Activated naive CD4-positive, alpha-beta T cell treated with anti-CD3 and anti-CD28 coated beads, Interleukin-2, amount 50 U/mL, for 72 hours (primary cell): ENCODE measurements at regions not wholly inside any gene's neighbourhood (a gene's known extent, or its start where the extent isn't known, plus 50 kb on each side); places are given as distances from the start of the nearest gene placed in this dataset.

ENCODE experiments used
- ATAC-seq, 2 donors: fragments of 150-1000 bp; cut with Tn5 transposase; 2 replicates each; pipeline ENCODE4 v1.10.0; 2021; ENCODE audit warnings: mild to moderate bottlenecking in 2 of 2, moderate library complexity in 2 of 2
- DNase-seq, 2 donors: peaks; one replicate each; pipeline ENCODE4 v3.0.0; 2021 to 2022; ENCODE audit warnings: low spot score in 2 of 2
- H3K27ac Mint-ChIP-seq, 2 donors: one replicate each; pipeline ENCODE4 v1.8.0; 2022; ENCODE audit warnings: mild to moderate bottlenecking in 2 of 2, mixed read lengths in 2 of 2
- H3K36me3 Mint-ChIP-seq, 2 donors: one replicate each; pipeline ENCODE4 v1.8.0; 2022; ENCODE audit warnings: mixed read lengths in 2 of 2
- H3K9me3 Mint-ChIP-seq, 2 donors: one replicate each; pipeline ENCODE4 v1.8.0; 2022; ENCODE audit warnings: mixed read lengths in 2 of 2

DNA sequence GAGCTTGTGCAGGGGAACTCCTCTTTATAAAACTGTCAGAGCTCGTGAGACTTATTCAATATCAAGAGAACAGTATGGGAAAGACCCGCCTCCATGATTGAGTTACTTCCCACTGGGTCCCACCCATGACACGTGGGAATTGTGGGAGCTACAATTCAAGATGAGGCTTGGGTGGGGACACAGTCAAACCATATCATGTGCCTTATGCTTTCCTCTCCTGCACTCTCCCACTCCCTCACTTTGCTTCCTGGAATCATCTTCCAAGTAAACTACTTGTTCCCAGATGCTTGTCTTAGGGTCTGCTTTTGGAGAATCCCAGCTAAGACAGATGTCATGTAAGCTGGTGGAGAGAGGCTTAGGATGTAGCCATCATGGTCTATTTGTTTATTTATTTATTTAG, 271.2 kb downstream of the HAPSTR1 start:
- H3K27ac Mint-ChIP-seq = no peak overlapping the region
- no peak for DNase-seq
- H3K36me3 Mint-ChIP-seq = no peaks in the 10 kb centered on the region
- H3K9me3 Mint-ChIP-seq = peaks cover 8 to 21% of the 10 kb centered on the region in 2 donors
- no peak for ATAC-seq

DNA sequence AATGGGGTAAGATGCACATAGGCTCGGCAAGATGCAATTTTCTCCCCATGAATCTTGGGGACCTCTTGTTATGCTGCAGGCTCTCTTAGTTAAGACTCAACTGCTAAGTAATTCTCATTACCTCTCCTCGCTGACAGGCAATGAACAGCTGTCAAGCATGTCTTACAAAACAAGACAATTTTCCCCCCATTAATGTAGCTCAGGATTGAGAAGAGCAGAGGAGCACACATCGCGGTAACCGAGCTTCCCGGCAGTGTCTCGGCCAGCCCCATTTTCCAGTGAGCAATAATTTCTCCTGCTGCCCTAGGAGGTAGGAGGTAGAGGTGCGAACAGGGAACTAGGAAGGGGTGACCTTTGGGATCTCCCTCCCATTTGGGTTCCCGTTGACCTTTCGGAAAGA, 272.1 kb downstream of the HAPSTR1 start:
- ATAC-seq (no peak), DNase-seq (no peak)
- peaks cover 12 to 19% of the 10 kb centered on the region in 2 donors for H3K9me3 Mint-ChIP-seq
- H3K36me3 Mint-ChIP-seq = no peaks in the 10 kb centered on the region
- no peak overlapping the region for H3K27ac Mint-ChIP-seq

DNA sequence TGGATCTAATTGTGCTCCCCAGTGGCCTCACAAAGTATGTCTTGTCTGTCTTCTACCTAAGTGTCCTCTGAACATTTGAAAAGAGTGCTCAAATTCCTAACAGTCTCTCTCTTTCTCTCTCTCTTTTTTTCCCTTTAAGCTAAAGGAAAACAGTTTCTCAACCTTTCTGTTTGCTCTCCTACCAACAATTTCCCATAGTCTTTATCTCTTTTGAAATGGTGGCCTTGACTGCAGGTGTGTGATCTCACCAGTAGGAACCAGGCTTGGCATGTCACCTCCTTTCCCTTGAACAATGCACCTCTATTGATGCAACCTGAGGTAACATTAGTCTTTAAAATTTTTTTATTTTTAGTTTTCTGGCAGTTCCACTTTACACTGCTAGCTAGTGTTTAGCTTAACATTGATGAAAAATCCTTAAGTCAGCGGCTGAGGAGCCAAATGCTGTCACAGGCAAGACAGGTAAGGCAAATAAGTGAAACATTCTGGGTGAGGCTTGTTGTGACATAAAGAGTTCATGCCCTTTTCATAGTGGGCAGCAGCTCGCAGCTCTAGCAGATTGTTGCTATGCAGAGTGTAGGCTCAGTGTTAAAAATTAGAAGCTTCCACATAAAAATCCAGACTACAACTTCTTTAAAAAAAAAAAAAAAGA, 273.4 kb downstream of the HAPSTR1 start:
- ATAC-seq (no peak), DNase-seq (no peak)
- H3K27ac Mint-ChIP-seq = no peak overlapping the region
- peaks cover 8 to 12% of the 10 kb centered on the region in 2 donors for H3K9me3 Mint-ChIP-seq
- no peaks in the 10 kb centered on the region for H3K36me3 Mint-ChIP-seq

DNA sequence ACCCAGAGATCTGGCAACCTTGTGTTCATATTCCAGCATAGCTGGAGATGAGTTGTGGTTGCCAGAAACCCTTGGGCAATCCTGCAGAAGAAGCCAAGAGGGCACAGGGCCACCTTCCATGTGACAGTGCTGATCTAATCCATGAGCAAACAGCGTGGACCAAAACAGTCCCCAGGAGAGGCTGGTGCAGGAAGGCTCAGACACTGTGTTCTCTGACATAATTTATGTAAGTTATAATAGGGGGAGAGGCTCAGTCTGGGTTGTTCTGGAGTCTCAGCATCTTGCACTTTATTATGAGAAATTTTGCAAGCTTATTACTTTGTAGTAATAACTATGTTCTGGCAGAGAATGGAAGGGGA, 273.9 kb downstream of the HAPSTR1 start:
- ATAC-seq (no peak), DNase-seq (no peak)
- Mint-ChIP-seq H3K36me3 (no peaks in the 10 kb centered on the region), H3K27ac (no peak overlapping the region), H3K9me3 (peaks cover 8 to 12% of the 10 kb centered on the region in 2 donors)

DNA sequence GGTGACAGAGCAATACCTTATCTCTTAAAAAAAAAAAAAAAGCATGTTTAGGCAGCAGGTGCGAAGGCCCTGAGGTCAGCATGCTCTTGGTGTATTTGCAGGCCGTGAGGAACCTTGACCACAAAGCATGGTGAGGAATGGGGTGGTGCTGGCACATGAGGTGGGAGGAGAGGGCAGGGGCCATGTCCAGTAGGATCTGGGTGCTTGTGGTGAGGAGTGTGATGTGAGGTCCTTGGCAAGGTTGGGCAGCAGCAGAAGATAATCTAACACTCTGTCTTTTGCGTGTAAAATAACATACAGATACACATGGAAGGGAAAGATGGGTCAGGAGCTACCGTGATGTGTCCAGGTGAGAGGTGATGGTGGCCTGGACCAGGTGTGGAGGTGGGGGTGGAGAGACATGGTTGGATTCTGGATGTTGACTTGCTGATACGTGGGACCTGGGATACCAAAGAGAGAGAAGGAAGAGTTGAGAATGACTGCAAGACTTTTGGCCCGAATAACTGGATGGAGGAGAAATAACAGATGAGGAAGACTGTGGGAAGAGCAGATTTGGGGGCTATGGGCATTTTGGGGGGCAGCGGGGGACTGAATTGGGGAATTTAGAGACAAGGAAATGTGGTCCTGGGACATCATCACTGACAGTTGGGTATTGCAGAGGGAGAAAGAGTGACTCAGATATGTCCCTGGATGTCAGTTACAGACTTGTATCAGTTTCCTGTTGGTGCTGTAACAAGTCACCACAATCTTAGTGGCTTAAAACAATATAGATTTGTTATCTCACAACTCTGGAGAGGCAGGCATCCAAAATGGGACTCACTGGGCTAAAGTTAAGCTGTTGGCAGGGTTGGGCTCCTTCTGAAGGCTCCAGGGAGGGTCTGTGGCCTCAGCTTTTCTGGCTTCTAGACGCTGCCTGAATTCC, 274.9 kb downstream of the HAPSTR1 start:
- H3K27ac Mint-ChIP-seq = no peak overlapping the region
- DNase-seq (no peak), ATAC-seq (no peak)
- H3K36me3 Mint-ChIP-seq = no peaks in the 10 kb centered on the region
- peaks cover 5 to 8% of the 10 kb centered on the region in 2 donors for H3K9me3 Mint-ChIP-seq

DNA sequence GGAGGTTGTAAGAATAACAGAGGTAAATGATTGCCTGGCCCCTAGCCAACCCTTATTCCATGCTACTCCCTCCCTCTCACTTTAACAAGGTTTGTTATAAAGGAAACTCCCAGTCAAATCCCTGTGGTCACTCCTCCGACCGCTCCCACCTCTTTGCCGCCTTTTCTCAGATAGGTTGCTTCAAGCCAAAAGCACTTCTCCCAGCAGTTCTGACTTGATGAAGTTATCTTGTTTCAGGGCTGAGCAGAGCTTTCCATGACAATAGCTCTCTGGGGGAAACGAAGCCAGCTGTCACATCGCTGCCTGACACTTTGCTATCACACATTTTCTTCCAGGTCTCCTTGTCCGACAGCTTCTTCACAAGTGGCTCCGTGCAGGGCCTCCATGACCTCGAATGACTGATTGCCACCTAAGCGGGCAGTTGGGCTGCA, 278.6 kb downstream of the HAPSTR1 start:
- H3K36me3 Mint-ChIP-seq = no peaks in the 10 kb centered on the region
- no peak for DNase-seq
- ATAC-seq = no peak
- H3K9me3 Mint-ChIP-seq = peaks cover 4% of the 10 kb centered on the region in 2 donors
- no peak overlapping the region for H3K27ac Mint-ChIP-seq

DNA sequence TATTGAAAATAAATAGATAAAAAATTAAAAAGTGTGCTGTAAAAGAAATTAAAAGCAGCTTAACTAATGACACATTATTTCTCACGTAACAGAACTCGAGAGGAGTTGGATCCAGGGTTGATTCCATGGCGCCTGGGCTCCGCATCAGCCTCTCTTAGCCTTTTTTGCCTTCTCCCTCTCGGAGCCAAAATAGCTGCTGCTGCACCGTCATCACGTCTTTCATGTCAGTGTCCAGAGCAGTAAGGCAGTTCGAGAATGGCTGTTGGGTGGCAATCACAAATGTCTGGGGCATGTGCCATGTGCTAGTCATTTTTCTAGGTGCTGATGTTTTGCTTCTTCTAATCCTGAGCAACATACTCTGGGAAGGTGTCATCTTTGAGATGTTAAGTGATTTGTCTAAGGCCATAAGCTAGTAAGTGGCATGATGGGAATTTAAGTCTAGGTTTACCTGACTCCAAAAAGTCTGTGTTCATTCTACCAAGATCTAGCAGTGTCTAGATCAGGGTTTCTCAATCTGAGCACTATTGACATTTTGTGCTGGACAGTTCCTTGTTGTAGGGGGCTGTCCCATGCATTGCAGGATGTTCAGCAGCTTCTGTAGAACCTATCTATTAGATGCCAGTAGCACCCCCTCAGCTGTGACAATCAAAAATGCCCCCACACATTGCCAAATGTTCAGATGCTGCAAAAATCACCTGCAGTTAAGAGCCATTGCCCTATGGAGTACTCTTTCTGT, 280.4 kb downstream of the HAPSTR1 start:
- Mint-ChIP-seq H3K27ac (no peak overlapping the region), H3K9me3 (peaks cover 4% of the 10 kb centered on the region in 2 donors), H3K36me3 (no peaks in the 10 kb centered on the region)
- DNase-seq (no peak), ATAC-seq (no peak)

DNA sequence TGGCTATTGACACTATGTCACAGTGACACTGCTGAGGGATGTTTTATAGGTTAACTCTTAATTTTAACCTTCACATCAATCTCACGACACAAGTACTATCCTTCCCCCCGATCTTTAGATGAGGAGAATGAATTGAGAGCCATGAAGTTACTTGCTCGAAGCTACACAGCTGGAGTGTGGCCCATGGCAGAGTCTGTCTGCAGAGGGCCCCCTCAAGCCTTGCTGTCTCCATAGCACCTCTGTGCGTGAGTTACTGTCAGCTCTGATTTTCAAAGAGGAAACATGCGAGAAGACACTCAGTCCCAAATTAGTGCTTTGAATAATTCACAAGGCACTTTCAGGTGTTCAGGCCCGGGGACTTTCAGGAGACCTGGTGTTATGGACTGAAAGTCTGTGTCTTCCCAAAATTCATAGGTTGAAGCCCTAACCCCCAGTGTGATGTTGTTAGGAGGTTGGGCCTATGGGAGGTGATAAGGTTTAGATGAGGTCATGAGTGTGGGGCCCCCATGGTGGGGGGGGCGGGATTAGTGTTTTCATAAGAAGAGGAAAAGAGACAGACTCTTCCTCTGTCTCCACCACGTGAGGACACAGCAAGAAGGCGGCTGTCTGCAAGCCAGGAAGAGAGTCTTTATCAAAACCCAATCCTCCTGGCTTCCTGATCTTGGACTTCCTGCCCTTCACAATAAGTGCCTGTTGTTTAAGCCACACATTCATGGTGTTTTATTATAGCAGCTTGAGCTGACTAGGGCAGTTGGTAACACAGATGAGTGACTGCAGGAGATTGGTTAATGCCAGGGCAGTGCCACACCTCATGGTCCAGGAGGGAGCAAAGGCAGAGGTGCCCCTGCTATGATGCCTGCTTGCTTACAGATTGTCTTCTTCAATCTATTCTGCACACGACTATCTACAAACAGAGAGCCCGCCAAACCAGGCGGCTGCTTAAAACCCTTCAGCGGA, 281.8 kb downstream of the HAPSTR1 start:
- Mint-ChIP-seq H3K27ac (no peak overlapping the region), H3K36me3 (no peaks in the 10 kb centered on the region), H3K9me3 (peaks cover 2 to 3% of the 10 kb centered on the region in 2 donors)
- DNase-seq (no peak), ATAC-seq (no peak)

DNA sequence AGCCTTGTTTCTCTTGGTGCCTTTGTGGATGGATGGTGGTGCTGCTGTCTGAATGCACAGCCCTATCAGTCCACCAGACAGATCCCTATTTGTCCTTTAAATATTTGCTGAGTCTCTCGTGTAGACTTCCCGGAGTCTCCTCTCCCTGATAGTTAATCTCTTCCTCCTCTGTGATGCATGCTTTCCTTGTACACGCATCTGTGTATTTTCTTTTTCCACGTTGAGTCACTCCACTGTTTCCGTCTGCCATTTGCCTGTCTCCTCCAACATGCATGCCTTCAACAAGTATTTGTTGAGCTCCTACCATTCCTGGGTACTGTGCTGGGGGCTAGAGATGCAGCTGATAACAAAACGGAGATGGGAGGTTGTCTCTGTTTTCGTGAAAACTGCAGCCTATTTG, 282.6 kb downstream of the HAPSTR1 start:
- ATAC-seq (no peak), DNase-seq (no peak)
- Mint-ChIP-seq H3K9me3 (no peaks in the 10 kb centered on the region), H3K36me3 (no peaks in the 10 kb centered on the region), H3K27ac (no peak overlapping the region)

DNA sequence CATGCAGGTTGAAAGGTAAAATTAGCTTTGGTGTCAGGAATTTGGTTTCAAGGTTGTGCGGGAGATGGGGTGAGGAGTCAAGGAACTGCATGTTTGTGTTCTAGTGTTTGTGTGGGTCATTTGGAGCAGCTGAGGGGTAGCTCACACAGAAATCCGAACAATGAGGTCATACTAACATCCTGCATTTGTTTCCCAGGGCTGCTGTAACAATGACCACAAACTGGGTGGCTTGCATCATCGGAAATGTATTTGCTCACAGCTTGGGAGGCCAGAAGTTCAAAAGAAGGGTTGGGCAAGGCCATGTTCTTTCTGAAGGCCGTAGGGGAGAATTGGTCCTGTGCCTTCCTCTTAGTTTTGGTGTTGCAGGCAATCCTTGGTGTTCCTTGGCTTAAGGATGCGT, 287.4 kb downstream of the HAPSTR1 start:
- no peak for ATAC-seq
- H3K9me3 Mint-ChIP-seq = peaks cover 5 to 7% of the 10 kb centered on the region in 2 donors
- no peak overlapping the region for H3K27ac Mint-ChIP-seq
- DNase-seq = no peak
- peaks cover 0 to 5% of the 10 kb centered on the region in 2 donors for H3K36me3 Mint-ChIP-seq

DNA sequence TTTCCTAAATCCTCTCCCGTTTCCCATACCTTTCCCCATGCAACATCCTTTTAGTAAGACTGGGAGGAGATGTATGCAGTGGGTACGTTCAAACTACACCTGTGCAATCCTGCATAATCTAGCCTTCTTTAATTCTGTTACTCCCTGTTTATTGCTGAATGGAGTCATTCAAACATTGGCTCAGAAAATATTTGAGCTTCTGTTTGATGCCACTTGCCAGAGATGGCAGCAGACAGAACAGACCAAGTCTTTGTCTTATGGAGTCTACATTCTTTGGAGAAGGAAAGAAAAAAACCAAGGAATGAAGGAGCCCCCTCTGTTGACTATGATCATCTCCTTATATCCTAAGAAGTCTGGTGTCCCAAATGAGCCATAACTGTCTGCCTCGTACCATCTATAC, 288.8 kb downstream of the HAPSTR1 start:
- Mint-ChIP-seq H3K9me3 (peaks cover 5 to 7% of the 10 kb centered on the region in 2 donors), H3K27ac (no peak overlapping the region), H3K36me3 (peaks cover 0 to 5% of the 10 kb centered on the region in 2 donors)
- ATAC-seq (no peak), DNase-seq (no peak)

DNA sequence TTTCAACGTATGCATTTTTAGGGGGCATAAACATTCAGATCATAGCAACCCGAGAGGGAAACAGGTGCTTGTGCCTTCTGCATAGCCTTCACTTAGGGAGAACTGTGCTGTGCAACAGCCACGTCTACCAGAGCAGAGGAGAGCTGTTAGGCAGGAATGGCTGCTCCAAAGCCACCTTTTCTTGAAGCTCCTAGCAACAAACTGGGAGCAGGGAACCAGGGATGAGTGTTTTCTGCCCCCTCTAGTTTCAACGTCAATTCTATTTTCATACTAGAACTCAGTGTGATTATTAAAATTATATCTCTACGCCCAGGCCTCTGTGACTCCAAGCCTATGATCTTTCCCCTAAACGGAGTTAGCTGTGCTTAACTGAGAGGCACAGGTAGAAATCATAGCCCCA, 290.0 kb downstream of the HAPSTR1 start:
- H3K27ac Mint-ChIP-seq = no peak overlapping the region
- ATAC-seq (no peak), DNase-seq (no peak)
- peaks cover 11 to 14% of the 10 kb centered on the region in 2 donors for H3K9me3 Mint-ChIP-seq
- H3K36me3 Mint-ChIP-seq = peaks cover 0 to 5% of the 10 kb centered on the region in 2 donors

DNA sequence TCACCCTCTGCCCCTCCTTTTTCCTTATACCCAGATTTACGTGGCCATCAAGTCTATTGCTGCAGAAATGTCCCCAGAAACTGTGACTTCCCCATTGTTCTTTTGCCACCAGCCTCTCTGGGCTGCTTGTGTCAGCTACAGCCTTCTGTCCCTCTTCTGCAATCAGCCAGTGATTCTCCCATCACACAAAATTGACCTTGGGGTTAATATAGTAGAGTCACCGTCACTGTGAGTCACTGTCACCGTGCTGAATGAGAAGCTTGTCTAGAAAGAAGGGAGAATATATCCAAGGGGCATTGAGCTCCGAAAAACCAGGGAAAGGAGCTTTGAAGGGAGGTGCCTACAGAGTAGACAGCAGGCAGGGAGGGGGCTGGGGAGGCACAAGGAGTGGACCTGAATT, 290.5 kb downstream of the HAPSTR1 start:
- H3K9me3 Mint-ChIP-seq = peaks cover 11 to 14% of the 10 kb centered on the region in 2 donors
- no peak overlapping the region for H3K27ac Mint-ChIP-seq
- DNase-seq = no peak
- peaks cover 0 to 5% of the 10 kb centered on the region in 2 donors for H3K36me3 Mint-ChIP-seq
- no peak for ATAC-seq

DNA sequence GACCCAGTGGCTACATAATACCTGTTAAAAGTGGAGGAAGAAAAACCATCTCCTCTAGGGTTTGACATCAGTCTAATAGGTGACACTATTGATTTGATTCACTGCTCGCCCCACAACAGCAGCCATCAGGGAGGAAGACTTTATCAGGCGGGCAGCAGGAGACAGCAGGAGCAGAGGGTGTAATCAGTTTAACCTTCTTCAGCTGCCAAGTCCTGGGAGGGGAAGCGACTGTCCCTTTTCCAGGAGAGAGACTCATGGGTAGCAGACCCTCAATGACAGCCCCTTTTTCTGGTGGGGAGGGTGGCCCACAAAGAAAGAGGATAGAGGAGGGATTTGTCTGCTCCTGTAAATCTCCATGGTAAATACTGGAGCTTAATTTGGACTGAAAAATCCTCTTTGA, 291.8 kb downstream of the HAPSTR1 start:
- Mint-ChIP-seq H3K9me3 (peaks cover 16 to 18% of the 10 kb centered on the region in 2 donors), H3K27ac (no peak overlapping the region), H3K36me3 (peaks cover 5% of the 10 kb centered on the region in 2 donors)
- DNase-seq = no peak
- ATAC-seq = no peak

DNA sequence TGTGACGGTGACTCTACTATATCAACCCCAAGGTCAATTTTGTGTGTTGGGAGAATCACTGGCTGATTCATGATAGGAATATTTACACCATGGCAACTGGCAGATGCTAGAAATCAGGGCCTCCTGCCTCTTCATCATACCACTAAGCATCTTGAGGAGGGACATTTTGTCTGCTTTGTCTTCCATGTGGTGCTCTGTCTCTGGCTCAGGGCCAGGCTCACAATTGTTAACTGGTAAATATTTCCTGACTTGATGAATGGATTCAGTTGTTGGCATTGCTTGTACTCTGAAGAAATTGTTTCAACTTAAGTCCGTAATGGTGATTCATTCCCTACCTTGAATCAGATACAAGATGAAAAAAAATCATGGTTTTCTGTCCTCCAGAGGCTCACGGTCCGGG, 292.7 kb downstream of the HAPSTR1 start:
- H3K27ac Mint-ChIP-seq = no peak overlapping the region
- H3K9me3 Mint-ChIP-seq = peaks cover 23 to 25% of the 10 kb centered on the region in 2 donors
- H3K36me3 Mint-ChIP-seq = peaks cover 5% of the 10 kb centered on the region in 2 donors
- no peak for DNase-seq
- ATAC-seq = no peak

DNA sequence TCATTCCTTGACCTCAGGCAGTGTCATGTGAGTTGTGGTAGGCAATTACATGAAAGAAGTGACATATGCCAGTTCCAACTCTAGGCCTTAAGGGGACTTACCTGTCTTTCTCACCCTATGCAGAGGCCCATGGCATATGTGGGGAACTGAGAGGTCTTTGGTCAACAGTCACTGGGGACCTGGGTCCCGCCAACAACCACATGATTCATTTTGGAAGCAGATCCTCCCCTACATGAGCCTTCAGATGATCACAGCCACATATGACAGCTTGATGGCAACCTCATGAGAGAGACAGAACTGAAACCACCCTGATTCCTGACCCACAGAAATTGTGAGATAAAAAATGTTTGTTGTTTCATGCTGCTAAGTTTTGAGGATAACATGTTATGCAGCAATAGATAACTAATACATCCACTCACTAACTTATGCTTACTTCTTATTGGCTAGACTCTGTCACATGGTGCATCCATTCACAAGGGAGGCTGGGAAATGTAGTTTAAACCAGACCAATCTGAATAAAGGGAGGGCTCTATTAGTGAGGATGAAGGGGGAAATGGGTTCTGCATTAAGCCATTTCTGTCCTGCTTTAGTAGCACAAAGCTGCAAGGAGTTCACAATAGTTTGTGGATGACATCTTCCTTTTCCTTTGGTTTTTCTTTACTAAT, 298.2 kb downstream of the HAPSTR1 start:
- DNase-seq (no peak), ATAC-seq (no peak)
- Mint-ChIP-seq H3K27ac (no peak overlapping the region), H3K9me3 (peaks cover 19 to 26% of the 10 kb centered on the region in 2 donors), H3K36me3 (peaks cover 4 to 5% of the 10 kb centered on the region in 2 donors)
